NCI-H2196 treated with DMSO at 0.1 percent for 48 hours (cell line): ENCODE measurements at regions not wholly inside any gene's neighbourhood (a gene's known extent, or its start where the extent isn't known, plus 50 kb on each side); places are given as distances from the start of the nearest gene placed in this dataset.

Source experiments
- DNase-seq: peaks from one replicate; lab custom pipeline; 2025; ENCODE audit not compliant: unreplicated experiment; lab: John Stamatoyannopoulos, UW

GRCh38 chr13:89678466-89679121, 1668.9 kb upstream of the MIR17HG start:
- DNase-seq = no peak

GRCh38 chr13:89684896-89685295, 1662.6 kb upstream of the MIR17HG start:
- DNase-seq = no peak

- DNase-seq = no peak
Measured at GRCh38 chr13:89686171-89686570, 1661.3 kb upstream of the MIR17HG start.

GRCh38 chr13:89687066-89687465, 1660.4 kb upstream of the MIR17HG start:
- no peak for DNase-seq

- DNase-seq = no peak
Measured at GRCh38 chr13:89688918-89689317, 1658.6 kb upstream of the MIR17HG start.

GRCh38 chr13:89694451-89694850, 1653.0 kb upstream of the MIR17HG start:
- no peak for DNase-seq

- DNase-seq = no peak
Measured at GRCh38 chr13:89695343-89696257, 1651.9 kb upstream of the MIR17HG start.

GRCh38 chr13:89701913-89702312, 1645.6 kb upstream of the MIR17HG start:
- DNase-seq = no peak

- no peak for DNase-seq
Measured at GRCh38 chr13:89704040-89704439, 1643.4 kb upstream of the MIR17HG start.

- no peak for DNase-seq
Measured at GRCh38 chr13:89708013-89708412, 1639.5 kb upstream of the MIR17HG start.

- no peak for DNase-seq
Measured at GRCh38 chr13:89721216-89721615, 1626.3 kb upstream of the MIR17HG start.

GRCh38 chr13:89726690-89727435, 1620.6 kb upstream of the MIR17HG start:
- no peak for DNase-seq

- DNase-seq = no peak
Measured at GRCh38 chr13:89733829-89734228, 1613.7 kb upstream of the MIR17HG start.

- no peak for DNase-seq
Measured at GRCh38 chr13:89737051-89737450, 1610.4 kb upstream of the MIR17HG start.

- DNase-seq = no peak
Measured at GRCh38 chr13:89738072-89738471, 1609.4 kb upstream of the MIR17HG start.

- no peak for DNase-seq
Measured at GRCh38 chr13:89740994-89741685, 1606.3 kb upstream of the MIR17HG start.

- no peak for DNase-seq
Measured at GRCh38 chr13:89746554-89746953, 1600.9 kb upstream of the MIR17HG start.

GRCh38 chr13:89748716-89749115, 1598.8 kb upstream of the MIR17HG start:
- no peak for DNase-seq

GRCh38 chr13:89749888-89750287, 1597.6 kb upstream of the MIR17HG start:
- no peak for DNase-seq

GRCh38 chr13:89750371-89750770, 1597.1 kb upstream of the MIR17HG start:
- DNase-seq = no peak

- DNase-seq = no peak
Measured at GRCh38 chr13:89751432-89751930, 1596.0 kb upstream of the MIR17HG start.
